GM19099 (cell line): ENCODE measurements at regions not wholly inside any gene's neighbourhood (a gene's known extent, or its start where the extent isn't known, plus 50 kb on each side); places are given as distances from the start of the nearest gene placed in this dataset.

Source experiments
- POLR2A ChIP-seq: IDR thresholded peaks from 3 replicates; pipeline ENCODE4 v1.6.1; 2011; ENCODE audit warnings: low read depth; ENCODE audit not compliant: insufficient read length; ENCODE audit errors: extremely low read depth

GRCh38 chr2:128433911-128434550, 115.4 kb upstream of the HS6ST1 start:
- TF ChIP-seq POLR2A = no peak

GRCh38 chr2:128435576-128436478, 117.2 kb upstream of the HS6ST1 start:
- no peak for TF ChIP-seq POLR2A

- no peak for TF ChIP-seq POLR2A
Measured at GRCh38 chr2:128436479-128437203, 118.0 kb upstream of the HS6ST1 start.

- TF ChIP-seq POLR2A = no peak
Measured at GRCh38 chr2:128437204-128437565, 118.5 kb upstream of the HS6ST1 start.

GRCh38 chr2:128438091-128438490, 119.4 kb upstream of the HS6ST1 start:
- TF ChIP-seq POLR2A = no peak

GRCh38 chr2:128438586-128438985, 119.9 kb upstream of the HS6ST1 start:
- TF ChIP-seq POLR2A = no peak

- TF ChIP-seq POLR2A = no peak
Measured at GRCh38 chr2:128439031-128439790, 120.5 kb upstream of the HS6ST1 start.

- TF ChIP-seq POLR2A = no peak
Measured at GRCh38 chr2:128439791-128440665, 121.4 kb upstream of the HS6ST1 start.

GRCh38 chr2:128440666-128441340, 122.1 kb upstream of the HS6ST1 start:
- TF ChIP-seq POLR2A = no peak

- no peak for TF ChIP-seq POLR2A
Measured at GRCh38 chr2:128441341-128442052, 122.8 kb upstream of the HS6ST1 start.

GRCh38 chr2:128442053-128442751, 123.5 kb upstream of the HS6ST1 start:
- no peak for TF ChIP-seq POLR2A

- no peak for TF ChIP-seq POLR2A
Measured at GRCh38 chr2:128442891-128443302, 124.2 kb upstream of the HS6ST1 start.
